GM12875 (cell line): ENCODE measurements at regions not wholly inside any gene's neighbourhood (a gene's known extent, or its start where the extent isn't known, plus 50 kb on each side); places are given as distances from the start of the nearest gene placed in this dataset.

Experiments used
- H3K4me3 ChIP-seq: one replicate; pipeline ENCODE4 v1.5.1; 2011; ENCODE audit warnings: low read depth, low read length, control low read depth
- TF ChIP-seq, protein P1 (sequence below): IDR thresholded peaks from 2 replicates; pipeline ENCODE4 v1.5.1; 2011; ENCODE audit warnings: low read depth, mild to moderate bottlenecking, control low read depth, inconsistent platforms, low read length, moderate library complexity, borderline replicate concordance; ENCODE audit not compliant: insufficient read depth

DNA sequence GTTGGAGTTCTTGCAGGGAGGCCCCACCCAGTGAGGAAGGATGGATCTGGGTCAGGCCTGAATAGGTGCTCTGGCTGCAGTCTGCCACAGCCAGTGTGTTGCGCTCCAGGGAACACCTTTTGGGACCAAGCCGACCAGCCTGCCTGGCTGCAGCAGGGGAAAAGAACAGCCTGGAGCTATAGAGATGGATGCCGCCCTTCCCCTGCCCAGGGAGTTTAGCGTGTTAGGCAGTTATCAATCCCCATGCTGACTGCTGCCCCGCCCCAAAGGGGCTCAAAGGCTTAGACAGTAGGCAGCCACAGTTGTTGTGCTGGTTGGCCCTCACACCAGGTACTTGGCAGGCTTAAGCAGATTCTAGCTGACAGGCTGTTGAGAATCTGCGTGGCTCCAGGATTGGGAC, 153.4 kb upstream of the ADAMTS19 start:
- H3K4me3 ChIP-seq = no peak overlapping the region
- TF ChIP-seq, protein P1, sequence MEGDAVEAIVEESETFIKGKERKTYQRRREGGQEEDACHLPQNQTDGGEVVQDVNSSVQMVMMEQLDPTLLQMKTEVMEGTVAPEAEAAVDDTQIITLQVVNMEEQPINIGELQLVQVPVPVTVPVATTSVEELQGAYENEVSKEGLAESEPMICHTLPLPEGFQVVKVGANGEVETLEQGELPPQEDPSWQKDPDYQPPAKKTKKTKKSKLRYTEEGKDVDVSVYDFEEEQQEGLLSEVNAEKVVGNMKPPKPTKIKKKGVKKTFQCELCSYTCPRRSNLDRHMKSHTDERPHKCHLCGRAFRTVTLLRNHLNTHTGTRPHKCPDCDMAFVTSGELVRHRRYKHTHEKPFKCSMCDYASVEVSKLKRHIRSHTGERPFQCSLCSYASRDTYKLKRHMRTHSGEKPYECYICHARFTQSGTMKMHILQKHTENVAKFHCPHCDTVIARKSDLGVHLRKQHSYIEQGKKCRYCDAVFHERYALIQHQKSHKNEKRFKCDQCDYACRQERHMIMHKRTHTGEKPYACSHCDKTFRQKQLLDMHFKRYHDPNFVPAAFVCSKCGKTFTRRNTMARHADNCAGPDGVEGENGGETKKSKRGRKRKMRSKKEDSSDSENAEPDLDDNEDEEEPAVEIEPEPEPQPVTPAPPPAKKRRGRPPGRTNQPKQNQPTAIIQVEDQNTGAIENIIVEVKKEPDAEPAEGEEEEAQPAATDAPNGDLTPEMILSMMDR = no peak

DNA sequence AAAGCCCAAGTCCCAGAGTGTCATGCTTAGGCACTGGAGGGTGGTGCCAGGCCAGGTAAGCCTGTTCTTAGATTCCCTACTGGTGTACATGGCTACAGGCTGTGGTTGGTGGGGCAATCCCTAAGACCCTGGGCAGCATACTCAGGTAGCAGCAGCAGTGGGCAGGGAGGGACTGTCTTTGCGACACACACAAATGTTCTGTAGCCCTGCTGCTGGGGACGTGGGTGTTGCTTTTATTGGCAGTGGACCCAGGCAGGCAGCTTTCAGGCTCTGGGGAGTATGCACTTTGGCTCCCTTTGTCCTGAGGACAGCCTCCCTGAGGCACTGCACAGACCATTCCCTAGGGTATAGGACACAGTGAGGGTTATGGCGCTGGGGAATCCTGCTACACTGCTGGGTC, 137.1 kb upstream of the ADAMTS19 start:
- TF ChIP-seq, protein P1 = no peak
- no peak overlapping the region for H3K4me3 ChIP-seq

DNA sequence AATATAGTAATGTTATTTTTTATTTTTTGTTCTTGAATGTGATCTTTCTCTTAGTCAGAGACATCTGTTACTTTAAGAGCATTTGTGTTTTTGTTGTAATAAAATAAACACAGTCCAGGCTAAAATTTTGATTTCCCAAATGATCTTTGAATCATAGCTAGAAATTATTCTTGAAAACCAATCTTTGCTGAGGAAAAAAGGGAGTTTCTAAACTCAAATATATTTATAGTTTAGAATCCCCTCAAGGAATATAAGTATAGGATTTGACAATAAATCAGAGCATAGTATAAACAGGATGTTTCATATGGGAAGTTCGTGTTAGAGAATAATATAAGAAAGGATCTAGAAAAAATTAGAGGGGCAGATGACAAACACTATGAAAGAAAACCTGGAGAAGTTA, 118.8 kb upstream of the ADAMTS19 start:
- TF ChIP-seq, protein P1 = no peak
- H3K4me3 ChIP-seq = no peak overlapping the region

DNA sequence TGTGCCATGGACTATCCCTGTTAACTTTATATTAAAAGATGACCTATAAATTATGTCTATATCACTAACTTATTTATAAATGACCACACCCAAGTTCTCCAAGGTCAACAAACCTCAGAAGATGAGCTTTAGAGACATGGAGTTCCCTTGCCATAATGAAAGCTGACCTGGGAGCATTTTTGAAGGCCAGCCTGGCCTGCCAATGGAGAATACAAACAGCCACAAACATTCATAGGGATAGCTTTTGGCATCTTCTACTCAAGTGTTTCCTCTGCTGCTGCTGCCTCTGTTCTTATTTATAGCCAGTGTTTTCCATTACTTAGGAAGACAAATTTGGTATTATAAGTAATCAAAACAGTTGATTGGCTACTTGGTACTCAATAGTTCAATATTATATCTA, 117.3 kb upstream of the ADAMTS19 start:
- TF ChIP-seq, protein P1 = no peak
- H3K4me3 ChIP-seq = no peak overlapping the region

DNA sequence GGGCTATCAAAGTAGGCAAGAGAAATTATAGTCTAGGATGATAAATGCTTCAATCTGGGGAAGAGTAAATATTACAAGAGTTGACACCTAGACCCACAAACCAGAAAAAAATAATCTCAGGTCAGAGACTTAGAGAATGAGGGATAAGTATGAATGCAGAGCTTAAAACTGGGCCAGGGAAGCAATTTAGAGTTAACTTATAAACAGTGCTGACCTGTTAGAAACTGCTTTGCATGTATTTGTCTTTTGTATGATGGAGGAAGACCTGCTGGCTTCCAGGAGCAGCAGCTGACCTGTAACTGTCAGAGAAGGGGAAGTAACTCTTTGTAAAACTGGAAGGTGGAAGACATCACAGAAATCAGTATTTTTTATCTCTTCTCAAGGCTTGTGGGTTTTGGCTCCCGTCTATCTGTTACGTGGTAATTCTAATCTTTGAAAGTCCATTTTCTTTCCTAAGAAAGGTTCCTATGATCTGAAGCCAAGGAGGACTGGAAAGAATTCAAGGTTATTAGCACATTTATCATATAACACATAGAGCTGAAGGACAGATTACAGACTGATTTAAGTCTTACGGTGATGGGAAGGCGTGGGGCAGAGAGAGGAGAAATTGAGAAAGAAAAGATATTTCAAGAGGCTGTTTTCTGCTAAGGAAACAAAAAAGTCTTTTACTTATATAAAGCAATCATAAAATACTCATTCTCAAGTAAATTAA, 114.7 kb upstream of the ADAMTS19 start:
- H3K4me3 ChIP-seq = no peak overlapping the region
- TF ChIP-seq, protein P1 = no peak

DNA sequence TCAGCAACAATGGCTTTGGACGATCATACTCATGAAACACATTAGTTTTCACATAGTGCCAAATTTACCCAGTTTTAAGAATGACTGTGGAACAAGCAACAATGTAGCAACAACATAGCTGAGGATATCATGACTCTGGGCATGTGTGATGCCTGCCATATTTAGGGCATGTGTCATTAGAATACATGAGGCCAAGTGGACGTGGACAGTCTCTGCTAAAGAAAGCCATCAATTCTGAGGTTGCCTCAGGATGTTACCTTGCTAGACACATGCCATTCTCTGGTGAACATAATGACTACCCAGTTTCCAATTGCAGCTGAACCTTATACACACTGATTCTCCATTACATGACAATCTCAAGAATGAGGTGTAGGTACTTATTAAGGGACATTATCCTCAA, 103.3 kb upstream of the ADAMTS19 start:
- TF ChIP-seq, protein P1 = no peak
- H3K4me3 ChIP-seq = no peak overlapping the region

DNA sequence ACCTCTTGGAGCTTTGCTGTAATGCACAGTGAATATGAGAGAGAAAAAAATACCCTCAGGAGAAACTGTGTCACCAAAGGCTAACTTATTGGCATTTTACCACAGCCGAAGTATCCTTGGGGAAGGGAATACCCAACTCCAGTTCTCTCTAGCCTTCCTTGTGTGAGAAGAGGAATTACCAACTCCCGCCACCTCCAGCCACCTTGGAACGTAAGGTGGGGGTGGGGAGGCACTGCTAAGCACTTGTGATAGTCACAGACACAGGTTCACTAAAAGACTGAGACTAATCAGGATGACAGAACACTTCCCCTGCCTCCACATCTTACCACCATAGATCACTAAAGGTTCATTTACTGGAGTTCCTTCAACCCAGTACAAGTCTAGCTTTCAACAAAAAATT, 102.0 kb upstream of the ADAMTS19 start:
- TF ChIP-seq, protein P1 = no peak
- no peak overlapping the region for H3K4me3 ChIP-seq
